ENCODE measurements at regions not wholly inside any gene's neighbourhood (a gene's known extent, or its start where the extent isn't known, plus 50 kb on each side); places are given as distances from the start of the nearest gene placed in this dataset.

DNA sequence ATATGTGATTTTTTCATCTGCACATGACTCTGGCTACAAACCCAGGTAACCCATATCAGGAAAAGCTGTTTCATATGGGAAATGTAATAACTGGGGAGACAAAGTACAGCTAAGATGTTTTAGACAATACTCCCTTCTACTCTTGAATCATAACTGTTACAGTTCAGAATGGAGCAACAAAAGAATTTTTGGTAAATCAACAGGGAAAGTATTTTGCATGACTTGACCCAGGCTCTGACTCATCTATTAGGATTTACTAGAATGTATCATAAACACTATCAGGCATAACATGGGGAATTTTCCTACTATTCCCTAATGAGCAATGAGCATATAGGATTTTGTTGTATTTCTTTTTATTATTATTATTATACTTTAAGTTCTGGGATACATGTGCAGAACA lies 553.0 kb downstream of the SLC16A7 start:
- Mint-ChIP-seq H3K27ac (ENCODE audit: unreplicated experiment) (no peak overlapping the region), H3K9me3 (ENCODE audit: unreplicated experiment) (no peaks in the 10 kb centered on the region), H3K27me3 (ENCODE audit: unreplicated experiment) (no peaks in the 10 kb centered on the region), H3K4me3 (ENCODE audit: unreplicated experiment) (no peak overlapping the region), H3K36me3 (ENCODE audit: low read depth, unreplicated experiment) (no peaks in the 10 kb centered on the region), H3K4me1 (ENCODE audit: unreplicated experiment) (peaks cover 7% of the 10 kb centered on the region)
- TF ChIP-seq, protein P1, sequence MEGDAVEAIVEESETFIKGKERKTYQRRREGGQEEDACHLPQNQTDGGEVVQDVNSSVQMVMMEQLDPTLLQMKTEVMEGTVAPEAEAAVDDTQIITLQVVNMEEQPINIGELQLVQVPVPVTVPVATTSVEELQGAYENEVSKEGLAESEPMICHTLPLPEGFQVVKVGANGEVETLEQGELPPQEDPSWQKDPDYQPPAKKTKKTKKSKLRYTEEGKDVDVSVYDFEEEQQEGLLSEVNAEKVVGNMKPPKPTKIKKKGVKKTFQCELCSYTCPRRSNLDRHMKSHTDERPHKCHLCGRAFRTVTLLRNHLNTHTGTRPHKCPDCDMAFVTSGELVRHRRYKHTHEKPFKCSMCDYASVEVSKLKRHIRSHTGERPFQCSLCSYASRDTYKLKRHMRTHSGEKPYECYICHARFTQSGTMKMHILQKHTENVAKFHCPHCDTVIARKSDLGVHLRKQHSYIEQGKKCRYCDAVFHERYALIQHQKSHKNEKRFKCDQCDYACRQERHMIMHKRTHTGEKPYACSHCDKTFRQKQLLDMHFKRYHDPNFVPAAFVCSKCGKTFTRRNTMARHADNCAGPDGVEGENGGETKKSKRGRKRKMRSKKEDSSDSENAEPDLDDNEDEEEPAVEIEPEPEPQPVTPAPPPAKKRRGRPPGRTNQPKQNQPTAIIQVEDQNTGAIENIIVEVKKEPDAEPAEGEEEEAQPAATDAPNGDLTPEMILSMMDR (IDR thresholded peaks at IDR 0.05; ENCODE audit: unreplicated experiment): no peak
- no peak for DNase-seq (ENCODE audit: low spot score)

DNA sequence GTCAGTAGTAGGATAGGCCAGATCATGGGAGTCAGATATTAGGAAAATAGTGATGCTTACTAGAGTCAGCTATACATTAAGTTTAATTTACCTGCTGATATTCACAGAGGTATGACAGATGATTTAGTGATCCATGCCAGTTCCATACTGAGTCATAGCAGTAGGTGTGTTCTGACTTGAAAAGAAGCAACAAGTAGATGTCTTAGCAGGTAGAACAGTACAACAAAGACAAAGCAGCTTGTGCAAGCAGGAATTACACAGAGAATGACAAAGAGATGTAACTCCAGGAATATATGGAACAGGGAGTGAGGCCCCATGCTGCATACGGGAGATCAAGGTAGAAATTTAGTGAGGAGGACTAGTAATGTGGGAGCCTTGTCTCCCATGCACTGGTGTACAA lies 556.9 kb downstream of the SLC16A7 start:
- Mint-ChIP-seq H3K4me1 (ENCODE audit: unreplicated experiment) (no peaks in the 10 kb centered on the region), H3K27me3 (ENCODE audit: unreplicated experiment) (no peaks in the 10 kb centered on the region), H3K4me3 (ENCODE audit: unreplicated experiment) (no peak overlapping the region), H3K9me3 (ENCODE audit: unreplicated experiment) (no peaks in the 10 kb centered on the region), H3K36me3 (ENCODE audit: low read depth, unreplicated experiment) (no peaks in the 10 kb centered on the region), H3K27ac (ENCODE audit: unreplicated experiment) (no peak overlapping the region)
- TF ChIP-seq, protein P1 (IDR thresholded peaks at IDR 0.05; ENCODE audit: unreplicated experiment): no peak
- no peak for DNase-seq (ENCODE audit: low spot score)

DNA sequence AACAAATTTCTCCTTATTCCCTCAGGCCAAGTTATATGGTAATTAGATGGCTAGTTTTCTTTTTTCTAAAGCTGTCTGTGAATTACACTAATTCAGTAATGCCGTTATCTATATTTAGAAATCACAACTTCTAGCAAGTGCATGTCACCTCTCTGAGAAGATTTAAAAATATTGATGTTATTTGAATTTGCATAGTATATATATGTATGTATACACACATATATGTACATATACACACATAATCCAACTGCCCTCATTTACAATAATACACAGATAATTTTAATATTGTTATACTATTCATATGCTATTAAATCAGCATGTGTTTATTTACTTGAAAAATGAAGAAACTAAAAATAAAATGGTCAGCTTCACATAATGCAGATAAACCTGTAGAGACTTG lies 563.9 kb downstream of the SLC16A7 start:
- DNase-seq (ENCODE audit: low spot score): no peak
- no peaks in the 10 kb centered on the region for H3K27me3 Mint-ChIP-seq (ENCODE audit: unreplicated experiment)
- H3K4me3 Mint-ChIP-seq (ENCODE audit: unreplicated experiment): no peak overlapping the region
- H3K9me3 Mint-ChIP-seq (ENCODE audit: unreplicated experiment): no peaks in the 10 kb centered on the region
- TF ChIP-seq, protein P1 (IDR thresholded peaks at IDR 0.05; ENCODE audit: unreplicated experiment): no peak
- H3K4me1 Mint-ChIP-seq (ENCODE audit: unreplicated experiment): peaks cover 4% of the 10 kb centered on the region
- H3K36me3 Mint-ChIP-seq (ENCODE audit: low read depth, unreplicated experiment): no peaks in the 10 kb centered on the region
- no peak overlapping the region for H3K27ac Mint-ChIP-seq (ENCODE audit: unreplicated experiment)

DNA sequence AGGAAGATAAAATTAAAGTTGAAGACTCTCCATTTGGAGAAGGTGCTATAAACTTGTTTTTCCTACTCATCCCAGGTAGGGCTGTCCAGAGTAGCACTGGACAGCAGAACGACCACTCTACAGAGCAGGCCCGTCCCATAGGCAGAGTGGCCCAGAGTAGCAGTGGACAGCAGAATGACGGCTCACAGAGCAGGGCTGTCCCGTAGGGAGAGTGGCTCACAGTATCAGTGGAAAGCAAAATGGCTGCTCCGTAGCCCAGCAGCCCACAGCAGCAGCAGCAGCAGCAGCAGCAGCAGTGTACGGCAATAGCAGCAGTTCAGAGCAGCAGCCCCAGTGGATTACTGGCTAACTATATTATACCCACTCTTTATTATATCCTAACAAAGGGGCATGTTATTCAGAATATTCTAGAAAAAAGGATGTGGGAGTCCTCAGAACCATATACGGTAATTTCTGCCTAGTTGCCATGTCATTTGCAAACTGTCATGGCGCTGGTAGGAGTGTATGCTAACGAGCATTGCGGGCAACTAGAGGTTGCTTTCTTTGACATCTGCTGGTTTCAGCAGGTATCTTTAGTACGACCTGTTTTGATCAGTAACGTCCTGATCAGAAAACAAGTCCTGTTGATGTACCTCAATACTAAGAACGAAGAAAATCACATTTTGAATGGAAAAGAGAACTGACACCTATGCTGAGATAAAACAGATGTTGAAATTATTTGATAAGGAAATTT lies 567.3 kb downstream of the SLC16A7 start:
- no peaks in the 10 kb centered on the region for H3K36me3 Mint-ChIP-seq (ENCODE audit: low read depth, unreplicated experiment)
- no peak overlapping the region for H3K27ac Mint-ChIP-seq (ENCODE audit: unreplicated experiment)
- H3K9me3 Mint-ChIP-seq (ENCODE audit: unreplicated experiment): no peaks in the 10 kb centered on the region
- peaks cover 4% of the 10 kb centered on the region for H3K4me1 Mint-ChIP-seq (ENCODE audit: unreplicated experiment)
- no peak overlapping the region for H3K4me3 Mint-ChIP-seq (ENCODE audit: unreplicated experiment)
- TF ChIP-seq, protein P1 (IDR thresholded peaks at IDR 0.05; ENCODE audit: unreplicated experiment): no peak
- no peak for DNase-seq (ENCODE audit: low spot score)
- H3K27me3 Mint-ChIP-seq (ENCODE audit: unreplicated experiment): no peaks in the 10 kb centered on the region

DNA sequence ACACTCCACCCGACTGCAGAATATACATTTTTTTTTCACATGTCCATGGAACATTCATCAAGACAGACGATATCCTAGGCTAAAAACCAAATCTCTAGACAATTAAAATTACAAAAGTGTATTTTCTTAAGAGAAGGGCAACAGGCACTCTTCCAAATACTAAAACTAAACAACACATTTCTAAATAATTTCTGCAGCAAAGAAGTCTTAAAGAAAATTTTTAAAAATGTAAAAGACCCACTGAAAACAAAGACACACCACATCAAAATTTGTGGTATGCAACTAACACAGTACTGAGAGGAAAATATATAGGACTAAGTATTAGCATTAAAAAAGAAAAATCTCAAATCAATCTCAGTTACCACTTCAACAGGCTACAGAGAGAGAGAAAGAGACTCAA lies 570.0 kb downstream of the SLC16A7 start:
- Mint-ChIP-seq H3K27ac (ENCODE audit: unreplicated experiment) (no peak overlapping the region), H3K9me3 (ENCODE audit: unreplicated experiment) (no peaks in the 10 kb centered on the region), H3K36me3 (ENCODE audit: low read depth, unreplicated experiment) (no peaks in the 10 kb centered on the region), H3K27me3 (ENCODE audit: unreplicated experiment) (no peaks in the 10 kb centered on the region), H3K4me3 (ENCODE audit: unreplicated experiment) (no peak overlapping the region), H3K4me1 (ENCODE audit: unreplicated experiment) (peaks cover 4% of the 10 kb centered on the region)
- TF ChIP-seq, protein P1 (IDR thresholded peaks at IDR 0.05; ENCODE audit: unreplicated experiment): no peak
- no peak for DNase-seq (ENCODE audit: low spot score)

Data from endothelial cell (in vitro differentiated cells).